ENCODE measurements at regions not wholly inside any gene's neighbourhood (a gene's known extent, or its start where the extent isn't known, plus 50 kb on each side); places are given as distances from the start of the nearest gene placed in this dataset.

GRCh38 chr6:76861403-76861802 is 601.9 kb downstream of the HTR1B start:
- Histone ChIP-seq H3K79me2 (ENCODE audit: control insufficient read depth, insufficient read depth, low read length) (no peaks in the 10 kb centered on the region), H3K9ac (ENCODE audit: control insufficient read depth, extremely low read depth, insufficient read depth, low read length) (no peak overlapping the region), H3K4me2 (ENCODE audit: control insufficient read depth, extremely low read depth, insufficient read depth, low read depth, low read length) (no peak overlapping the region), H3K36me3 (ENCODE audit: control insufficient read depth in 2 of 2, extremely low read depth in 1 of 2, insufficient read depth in 2 of 2, low read length in 2 of 2) (no peaks in the 10 kb centered on the region), H3K27me3 (ENCODE audit: control insufficient read depth, extremely low read depth, insufficient read depth, low read length) (no peaks in the 10 kb centered on the region), H3K9me3 (ENCODE audit: control insufficient read depth, low read depth, low read length) (no peaks in the 10 kb centered on the region), H3K4me1 (ENCODE audit: control insufficient read depth, extremely low read depth, insufficient read depth, low read length) (no peaks in the 10 kb centered on the region), H4K20me1 (ENCODE audit: control insufficient read depth, extremely low read depth, insufficient read depth, low read length) (no peaks in the 10 kb centered on the region), H3K9me1 (ENCODE audit: control insufficient read depth, extremely low read depth, insufficient read depth, low read length) (no peaks in the 10 kb centered on the region), H3K27ac (ENCODE audit: control insufficient read depth, insufficient read depth, low read length) (no peak overlapping the region), H3K4me3 (ENCODE audit: control insufficient read depth in 2 of 3, extremely low read depth in 1 of 3, insufficient read depth in 2 of 3, low read depth in 1 of 3, low read length in 3 of 3) (no peak overlapping the region), H2AFZ (ENCODE audit: control insufficient read depth, low read length) (no peak overlapping the region)
- FAIRE-seq (no peak), DNase-seq (ENCODE audit: low read depth, low spot score) (no peak)
- dilution Hi-C loops (cut with MboI; ENCODE audit: extremely low pct_ligation_motif_present, low sequenced_read_pairs) = no loop called here
- TF ChIP-seq CTCF (optimal IDR thresholded peaks at IDR 0.05 in 1 of 3, IDR thresholded peaks at IDR 0.05 in 1 of 3, conservative IDR thresholded peaks at IDR 0.05 in 1 of 3; ENCODE audit: extremely low read depth in 1 of 3, insufficient read depth in 2 of 3, low read length in 3 of 3) = peak; percentile 37 to 78 (median 37)
- TF ChIP-seq EZH2 (IDR thresholded peaks at IDR 0.05; ENCODE audit: low read length) = no peak

GRCh38 chr6:76856065-76856464 is 607.2 kb downstream of the HTR1B start:
- dilution Hi-C loops (cut with MboI; ENCODE audit: extremely low pct_ligation_motif_present, low sequenced_read_pairs) = no loop called here

More at GRCh38 chr6:76856065-76856464, 607.2 kb downstream of the HTR1B start:
- Histone ChIP-seq H3K4me3 (ENCODE audit: control insufficient read depth in 2 of 3, extremely low read depth in 1 of 3, insufficient read depth in 2 of 3, low read depth in 1 of 3, low read length in 3 of 3) (no peak overlapping the region), H4K20me1 (ENCODE audit: control insufficient read depth, extremely low read depth, insufficient read depth, low read length) (no peaks in the 10 kb centered on the region), H3K9ac (ENCODE audit: control insufficient read depth, extremely low read depth, insufficient read depth, low read length) (no peak overlapping the region), H3K4me1 (ENCODE audit: control insufficient read depth, extremely low read depth, insufficient read depth, low read length) (peaks cover 7% of the 10 kb centered on the region), H3K9me3 (ENCODE audit: control insufficient read depth, low read depth, low read length) (no peaks in the 10 kb centered on the region), H3K4me2 (ENCODE audit: control insufficient read depth, extremely low read depth, insufficient read depth, low read depth, low read length) (no peak overlapping the region), H3K27ac (ENCODE audit: control insufficient read depth, insufficient read depth, low read length) (no peak overlapping the region), H3K79me2 (ENCODE audit: control insufficient read depth, insufficient read depth, low read length) (no peaks in the 10 kb centered on the region), H3K27me3 (ENCODE audit: control insufficient read depth, extremely low read depth, insufficient read depth, low read length) (no peaks in the 10 kb centered on the region), H2AFZ (ENCODE audit: control insufficient read depth, low read length) (no peak overlapping the region), H3K36me3 (ENCODE audit: control insufficient read depth in 2 of 2, extremely low read depth in 1 of 2, insufficient read depth in 2 of 2, low read length in 2 of 2) (no peaks in the 10 kb centered on the region), H3K9me1 (ENCODE audit: control insufficient read depth, extremely low read depth, insufficient read depth, low read length) (no peaks in the 10 kb centered on the region)
- DNase-seq (ENCODE audit: low read depth, low spot score) (no peak), FAIRE-seq (no peak)
- TF ChIP-seq EZH2 (IDR thresholded peaks at IDR 0.05; ENCODE audit: low read length) (no peak), CTCF (optimal IDR thresholded peaks at IDR 0.05 in 1 of 3, IDR thresholded peaks at IDR 0.05 in 1 of 3, conservative IDR thresholded peaks at IDR 0.05 in 1 of 3; ENCODE audit: extremely low read depth in 1 of 3, insufficient read depth in 2 of 3, low read length in 3 of 3) (no peak)

Measured in keratinocyte (primary cell).